ENCODE measurements at regions not wholly inside any gene's neighbourhood (a gene's known extent, or its start where the extent isn't known, plus 50 kb on each side); places are given as distances from the start of the nearest gene placed in this dataset.
"Not testable (repeated sequence)": the region's sequence is repeated elsewhere in the genome, so short reads cannot be mapped to it uniquely, and the experiment has no call there.

DNA sequence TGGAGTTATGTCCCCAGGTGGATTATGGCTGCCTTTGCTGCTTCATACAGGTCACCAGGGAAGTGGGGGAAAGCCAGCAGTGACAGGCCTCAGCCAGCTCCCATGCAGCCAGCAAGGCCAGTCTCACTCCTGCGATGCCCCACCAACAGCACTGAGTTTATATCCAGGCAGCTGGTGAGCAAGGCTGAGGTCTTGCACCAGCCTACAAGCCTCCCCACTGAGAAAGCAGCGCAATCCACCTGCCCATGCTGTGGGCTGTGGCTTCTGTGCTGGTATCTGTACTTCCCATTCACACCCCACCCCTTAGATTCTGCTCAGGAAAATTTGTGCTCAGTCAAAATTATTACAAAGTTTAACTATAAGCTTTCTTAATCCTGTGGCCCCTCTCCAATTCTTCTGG is 153.5 kb downstream of the HHIP start:
- no peak for DNase-seq (ENCODE audit: low spot score)

DNA sequence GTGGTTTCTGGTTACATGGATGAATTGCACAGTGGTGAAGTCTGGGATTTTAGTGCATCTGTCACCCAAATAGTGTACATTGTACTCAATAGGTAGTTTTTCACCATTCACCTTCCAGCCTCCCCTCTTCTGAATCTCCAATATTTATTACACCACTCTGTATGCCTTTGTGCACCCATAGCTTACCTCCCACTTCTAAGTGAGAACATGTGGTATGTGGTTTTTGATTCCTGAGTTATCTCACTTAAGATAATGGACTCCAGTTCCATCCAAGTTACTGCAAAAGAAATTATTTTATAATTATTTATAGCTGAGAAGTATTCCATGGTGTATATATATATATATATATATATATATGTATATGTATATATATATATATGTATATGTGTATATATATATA is 155.8 kb downstream of the HHIP start:
- DNase-seq (ENCODE audit: low spot score), result no peak

DNA sequence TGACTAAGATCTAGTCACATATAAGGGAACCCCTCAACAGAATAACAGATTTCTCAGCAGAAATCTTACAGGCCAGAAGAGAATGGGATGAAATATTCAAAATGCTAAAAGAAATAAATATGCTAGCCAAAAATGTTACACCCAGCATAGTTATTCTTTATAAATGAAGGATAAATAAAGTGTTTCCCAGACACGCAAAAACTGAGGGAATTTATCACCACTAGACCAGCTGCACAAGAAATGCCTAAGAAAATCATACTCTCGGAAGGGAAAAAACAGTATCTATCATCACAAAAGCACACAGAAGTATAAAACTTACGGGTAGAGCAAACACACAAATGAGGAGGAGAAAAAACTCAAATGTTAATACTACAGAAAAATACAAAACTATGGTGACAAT is 162.1 kb downstream of the HHIP start:
- no peak for DNase-seq (ENCODE audit: low spot score)

DNA sequence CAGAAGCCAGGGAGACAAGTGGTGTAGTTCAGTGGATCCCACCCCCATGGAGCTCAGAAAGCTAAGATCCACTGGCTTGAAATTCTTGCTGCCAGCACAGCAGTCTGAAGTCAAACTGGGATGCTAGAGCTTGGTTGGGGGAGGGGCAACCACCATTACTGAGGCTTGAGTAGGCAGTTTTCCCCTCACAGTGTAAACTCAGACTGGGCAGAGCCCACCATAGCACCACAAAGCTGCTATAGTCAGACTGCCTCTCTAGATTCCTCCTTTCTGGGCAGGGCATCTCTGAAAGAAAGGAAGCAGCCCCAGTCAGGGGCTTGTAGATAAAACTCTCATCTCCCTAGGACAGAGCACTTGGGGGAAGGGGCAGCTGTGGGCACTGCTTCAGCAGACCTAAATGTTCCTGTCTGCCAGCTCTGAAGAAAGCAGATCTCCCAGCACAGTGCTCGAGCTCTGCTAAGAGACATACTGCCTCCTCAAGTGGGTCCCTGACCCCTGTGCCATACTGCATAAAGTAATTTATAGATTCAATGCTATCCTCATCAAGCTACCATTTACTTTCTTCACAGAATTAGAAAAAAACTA is 163.2 kb downstream of the HHIP start:
- no peak for DNase-seq (ENCODE audit: low spot score)

DNA sequence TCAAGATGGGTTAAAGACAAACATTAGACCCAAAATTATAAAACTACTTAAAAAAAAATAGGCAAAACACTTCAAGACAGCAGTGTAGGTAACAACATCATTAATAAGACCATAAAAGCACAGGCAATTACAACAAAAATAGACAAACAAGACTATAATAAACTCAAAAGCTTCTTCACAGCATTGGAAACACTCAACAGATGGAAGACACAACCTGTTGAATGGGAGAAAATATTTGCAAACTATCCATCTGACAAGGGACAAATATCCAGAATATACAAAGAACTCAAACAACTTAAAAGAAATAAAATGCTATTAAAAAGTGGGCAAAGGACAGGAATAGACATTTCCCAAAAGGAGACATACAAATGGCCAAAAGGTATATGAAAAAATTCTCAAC is 170.7 kb downstream of the HHIP start:
- DNase-seq (ENCODE audit: low spot score), result no peak

DNA sequence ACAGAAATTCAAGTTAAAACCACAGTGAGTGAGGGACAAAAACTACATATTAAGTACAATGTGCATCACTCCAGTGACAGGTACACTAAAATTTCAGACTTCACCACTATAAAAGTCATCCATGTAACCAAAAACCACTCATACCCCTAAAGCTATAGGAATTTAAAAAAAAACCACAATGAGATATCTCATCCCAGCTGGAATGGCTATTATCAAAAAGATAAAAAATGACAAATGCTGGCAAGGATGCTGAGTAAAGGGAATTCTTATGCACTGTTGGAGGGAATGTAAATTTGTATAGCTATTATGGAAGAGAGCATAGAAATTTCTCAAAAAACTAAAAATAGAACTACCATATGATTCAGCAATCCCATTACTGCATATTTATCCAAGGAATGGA is 171.1 kb downstream of the HHIP start:
- DNase-seq (ENCODE audit: low spot score), result no peak

DNA sequence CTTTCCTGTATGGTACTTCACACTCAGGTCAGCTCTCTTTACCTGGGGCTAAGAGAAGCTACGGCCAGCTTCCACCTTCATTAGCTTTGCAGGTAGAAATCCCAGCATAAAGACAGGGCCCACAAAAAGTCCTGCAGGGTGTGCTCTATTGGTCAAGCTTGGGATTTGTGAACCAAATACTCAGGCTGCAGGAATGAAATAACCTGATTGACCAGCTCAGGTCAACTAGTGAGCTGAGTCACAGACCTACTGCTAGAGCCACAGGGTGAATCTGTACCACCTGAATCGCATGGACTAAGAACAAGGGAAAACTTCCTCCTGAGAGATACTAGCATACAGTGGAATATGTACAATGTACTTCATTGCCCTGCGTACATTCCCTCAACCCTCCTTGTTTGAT is 172.2 kb downstream of the HHIP start:
- no peak for DNase-seq (ENCODE audit: low spot score)

DNA sequence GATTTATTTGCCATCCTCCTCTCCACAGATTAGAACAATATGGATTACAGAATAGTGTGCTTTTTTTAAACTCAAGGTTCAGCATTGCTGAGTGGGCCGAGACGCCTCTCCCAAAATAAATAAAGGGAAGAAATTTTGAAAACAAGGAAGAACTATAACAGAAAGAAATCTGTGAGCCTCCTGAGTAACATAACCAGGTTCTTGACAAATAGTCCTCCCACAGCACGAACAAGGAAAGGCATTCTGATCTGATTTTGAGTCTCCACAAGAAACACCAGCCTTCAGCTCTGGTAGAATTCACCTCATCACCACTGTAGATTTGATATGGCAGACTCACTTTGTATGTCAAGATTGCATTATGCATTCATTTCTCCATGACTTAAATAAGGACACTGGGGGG is 173.6 kb downstream of the HHIP start:
- DNase-seq (ENCODE audit: low spot score), result no peak

DNA sequence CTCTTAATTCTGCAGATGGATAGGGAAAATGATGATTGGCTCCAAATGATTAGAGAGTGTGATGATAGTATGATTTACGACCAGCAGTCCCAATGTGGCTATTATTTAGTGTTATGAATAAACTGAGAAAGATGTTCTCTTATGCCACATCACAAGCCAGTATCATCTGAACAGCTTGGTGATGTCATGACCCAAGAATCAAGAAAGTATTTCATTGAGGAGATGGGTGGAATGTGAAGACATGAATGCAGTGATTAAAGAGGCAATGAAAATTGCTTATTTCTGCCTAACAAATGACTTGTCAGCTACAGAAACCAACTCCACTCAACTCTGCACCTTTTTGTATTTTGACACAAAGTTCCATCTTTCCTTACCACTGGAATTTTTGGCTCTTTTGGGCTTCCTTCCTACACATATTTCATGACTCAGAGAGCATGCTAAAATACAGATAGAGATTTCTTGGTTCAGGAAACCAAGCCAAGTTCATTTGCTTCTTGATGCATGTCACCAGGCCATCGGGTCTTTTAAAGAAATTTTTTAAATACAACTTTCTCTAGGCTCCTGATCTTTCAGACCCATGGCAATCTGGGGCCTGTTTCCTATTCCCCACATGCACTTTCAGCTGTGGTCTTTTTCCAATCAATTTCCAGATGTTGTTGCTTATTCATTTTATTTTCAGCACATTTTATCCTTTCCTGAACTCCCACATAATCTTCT is 174.2 kb downstream of the HHIP start:
- DNase-seq (ENCODE audit: low spot score), result no peak

DNA sequence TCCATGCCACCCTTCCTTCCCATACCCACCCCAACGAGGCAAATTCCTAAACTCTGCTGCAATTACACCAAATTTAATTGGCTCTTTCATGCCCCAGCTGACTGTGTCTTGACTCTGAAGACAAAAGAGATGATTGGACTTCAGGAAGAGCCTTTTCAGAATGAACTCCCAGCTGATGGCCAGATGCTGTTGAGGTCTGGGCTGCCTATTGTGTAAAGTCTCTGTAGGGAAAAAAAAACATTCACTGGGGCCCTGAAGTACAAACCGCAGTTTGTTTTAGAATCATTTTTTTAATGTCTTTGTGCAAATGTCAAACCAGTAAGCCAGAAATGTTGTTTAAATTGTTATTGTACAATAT is 174.8 kb downstream of the HHIP start:
- DNase-seq (ENCODE audit: low spot score), result no peak

DNA sequence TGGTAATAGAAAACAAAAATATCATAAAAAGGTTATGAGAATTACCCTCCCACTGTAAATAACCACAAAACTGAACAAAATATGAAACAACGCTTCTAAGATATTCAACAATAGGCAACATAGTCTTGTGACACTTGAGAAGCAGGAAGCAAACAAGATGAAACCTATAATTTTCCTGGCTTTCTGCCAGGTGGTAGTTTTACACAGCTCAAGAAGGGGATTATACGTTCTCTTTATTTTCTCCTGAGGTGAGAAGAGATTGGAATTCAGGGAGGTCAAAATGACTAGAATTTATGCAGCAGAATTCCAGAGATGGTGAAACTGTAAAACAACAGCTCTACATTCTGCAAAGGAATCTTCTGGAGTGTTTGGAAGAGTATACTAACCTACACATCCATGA is 186.0 kb downstream of the HHIP start:
- DNase-seq (ENCODE audit: low spot score), result no peak

DNA sequence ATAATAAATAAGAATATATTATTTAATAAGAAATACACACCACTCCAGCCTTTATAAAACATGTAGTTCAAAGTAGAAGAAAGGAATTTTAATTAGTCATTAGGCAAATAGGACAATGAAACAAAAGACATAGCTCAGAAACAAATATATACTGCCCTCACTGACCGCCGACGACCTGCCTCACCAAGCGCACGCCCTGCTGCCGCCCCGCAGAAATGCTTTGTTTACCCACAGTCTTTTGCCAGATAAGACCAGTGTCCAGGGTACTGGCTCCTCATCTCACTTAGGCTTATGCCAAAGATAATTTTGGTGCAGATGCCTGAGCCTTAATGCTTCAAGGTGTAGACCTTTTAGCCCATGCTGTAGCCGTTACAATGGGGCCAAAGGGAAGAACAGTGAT is 199.5 kb downstream of the HHIP start:
- DNase-seq (ENCODE audit: low spot score), result no peak

DNA sequence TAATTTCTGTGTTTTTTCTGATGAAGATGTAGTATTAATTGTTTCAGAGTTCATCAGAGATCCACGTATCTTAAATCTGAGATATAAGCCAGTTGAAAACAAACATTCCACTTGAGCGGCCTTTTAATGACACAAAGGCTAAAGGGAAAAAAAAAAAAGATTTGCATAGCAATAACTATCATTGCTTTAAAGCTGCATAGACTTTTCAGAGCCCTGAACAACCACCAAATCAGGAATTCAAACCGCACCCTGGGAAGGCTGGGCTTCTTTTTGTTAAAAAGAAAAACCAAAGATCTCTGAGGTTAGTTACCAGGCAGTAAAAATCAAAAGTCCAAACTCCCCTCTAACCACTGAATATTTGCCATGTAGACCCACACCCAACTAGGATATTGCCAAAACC is 206.0 kb downstream of the HHIP start:
- no peak for DNase-seq (ENCODE audit: low spot score)

DNA sequence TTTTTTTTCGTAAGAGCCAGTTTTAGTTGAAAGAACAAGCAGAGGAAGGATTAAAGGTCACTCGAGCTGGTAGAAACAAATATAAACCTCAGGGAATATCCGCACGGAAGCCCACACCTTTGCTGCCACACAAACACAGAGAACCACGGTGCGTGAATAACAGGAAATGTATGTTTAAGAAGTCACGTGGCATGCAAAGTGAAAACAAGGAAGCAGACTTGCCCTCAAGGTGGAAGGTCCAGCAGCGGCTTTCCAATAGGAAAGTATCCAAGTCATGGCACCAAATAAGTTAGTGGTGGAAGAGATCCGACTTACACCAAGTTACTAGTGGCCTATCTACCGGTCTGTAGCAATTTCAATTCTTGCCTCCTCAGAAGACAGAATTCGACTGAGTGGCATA is 215.5 kb downstream of the HHIP start:
- no peak for DNase-seq (ENCODE audit: low spot score)

DNA sequence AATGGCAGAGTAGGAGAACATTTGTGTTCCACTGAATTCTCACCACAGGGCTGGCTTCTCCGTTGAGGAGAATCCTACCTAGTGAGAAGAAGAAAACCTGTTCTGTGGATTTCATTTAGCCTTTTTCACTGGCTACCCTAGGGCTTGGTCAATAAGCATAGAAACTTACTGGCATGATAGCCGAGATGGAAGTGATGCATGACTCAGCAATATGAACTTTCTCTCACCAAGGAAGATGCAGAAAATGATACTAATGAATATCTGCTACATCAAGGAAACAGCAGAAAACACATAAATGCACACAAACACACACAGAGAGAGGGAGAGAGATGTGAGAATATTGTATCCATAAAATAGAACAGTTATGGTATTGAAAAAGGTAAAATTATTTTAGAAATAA is 216.3 kb downstream of the HHIP start:
- DNase-seq (ENCODE audit: low spot score), result no peak

DNA sequence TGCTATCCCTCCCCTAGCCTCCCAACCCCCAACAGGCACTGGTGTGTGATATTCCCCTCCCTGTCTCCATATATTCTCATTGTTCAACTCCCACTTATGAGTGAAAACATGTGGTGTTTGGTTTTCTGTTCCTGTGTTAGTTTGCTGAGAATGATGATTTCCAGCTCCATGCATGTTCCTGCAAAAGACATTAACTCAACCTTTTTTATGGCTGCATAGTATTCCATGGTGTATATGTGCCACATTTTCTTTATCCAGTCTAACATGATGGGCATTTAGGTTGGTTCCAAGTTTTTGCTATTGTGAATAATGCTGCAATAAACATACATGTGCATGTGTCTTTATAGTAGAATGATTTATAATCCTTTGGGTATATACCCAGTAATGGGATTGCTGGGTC is 218.9 kb downstream of the HHIP start:
- DNase-seq (ENCODE audit: low spot score), result not testable (repeated sequence)

DNA sequence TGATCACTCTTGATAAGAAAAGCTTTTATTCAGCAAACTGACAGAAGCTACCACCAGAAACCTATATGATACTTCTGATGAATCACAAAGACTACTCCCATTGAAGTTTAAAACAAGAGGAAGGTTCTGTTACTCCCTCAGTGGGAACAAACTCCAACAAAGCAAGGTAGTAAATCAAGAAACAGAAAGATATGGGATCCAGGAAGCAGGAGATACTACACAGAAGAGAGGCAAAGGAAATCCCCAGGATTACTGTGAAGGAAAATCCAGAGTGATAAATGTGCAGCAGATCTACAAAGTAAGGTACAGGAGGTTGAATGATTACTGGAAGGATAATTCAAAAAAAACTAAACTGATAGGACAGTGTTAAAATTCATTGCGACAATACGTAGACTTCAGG is 222.4 kb downstream of the HHIP start:
- no peak for DNase-seq (ENCODE audit: low spot score)

DNA sequence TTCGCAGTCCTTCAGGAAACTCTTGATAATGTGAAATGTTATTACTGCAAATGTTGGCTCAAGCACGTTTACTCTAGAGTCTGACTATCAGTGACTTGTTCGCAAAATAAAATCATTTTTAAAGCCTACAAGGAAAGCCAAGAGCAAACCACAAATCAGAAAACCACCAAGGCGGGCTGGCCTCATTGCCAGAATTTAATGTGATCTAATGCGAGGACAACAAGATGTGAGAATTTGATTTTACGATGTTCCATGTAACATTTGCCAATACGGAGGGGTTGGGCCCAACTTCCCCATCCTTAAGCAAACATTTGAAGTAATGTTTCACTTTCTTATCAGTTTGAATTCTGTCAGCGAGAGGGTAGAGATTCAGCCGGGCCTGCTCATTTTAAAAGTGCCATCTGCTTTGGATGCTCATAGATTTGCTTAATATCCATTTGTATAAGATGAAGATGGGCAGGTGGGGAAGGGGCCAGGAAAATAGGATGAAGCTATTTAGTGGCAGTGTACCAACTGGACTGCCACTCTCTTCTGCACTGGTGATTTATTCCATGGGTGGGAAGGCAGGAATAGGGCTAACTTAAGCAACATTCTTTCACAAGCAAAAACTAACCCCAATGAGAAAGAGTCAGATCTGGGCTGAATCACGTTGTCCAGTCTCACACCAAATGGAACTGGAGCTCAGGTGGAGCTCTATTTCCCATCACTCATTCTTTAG is 225.3 kb downstream of the ANAPC10 start:
- DNase-seq (ENCODE audit: low spot score), result no peak

DNA sequence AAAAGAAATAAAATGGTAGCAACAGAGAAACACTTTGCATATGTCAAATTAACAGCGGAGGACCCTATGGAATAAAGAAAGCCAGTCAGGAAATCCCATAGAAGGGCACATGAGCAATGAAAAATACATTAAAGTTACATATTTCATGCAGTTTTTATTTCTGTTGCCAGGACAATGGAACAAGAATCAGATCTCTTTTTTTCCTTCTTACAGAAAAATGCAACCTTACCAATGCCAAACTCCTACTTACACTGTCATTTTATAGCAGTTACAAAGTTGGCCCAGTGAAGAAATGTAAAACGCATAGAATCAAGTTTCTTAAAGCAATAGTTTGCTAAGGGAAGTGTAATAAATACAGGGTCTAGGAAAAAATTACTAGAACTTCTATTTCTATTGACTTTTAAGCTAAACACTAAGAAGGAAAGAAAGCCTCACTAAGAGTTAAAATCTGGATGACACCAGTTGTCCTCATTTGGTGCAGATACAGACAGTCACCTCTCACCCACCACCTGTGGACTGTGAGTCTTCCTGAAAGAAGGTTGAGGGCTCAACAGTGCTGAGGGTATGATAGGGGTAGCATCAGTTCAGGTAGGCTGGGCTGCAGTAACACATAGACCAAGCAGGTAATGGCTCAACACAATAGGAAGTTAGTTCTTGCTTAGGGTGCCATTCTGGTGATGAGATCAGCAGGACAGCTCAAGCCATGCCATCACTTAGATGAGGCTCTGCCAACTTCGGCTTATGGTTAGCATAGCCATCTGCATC is 224.6 kb downstream of the ANAPC10 start:
- no peak for DNase-seq (ENCODE audit: low spot score)

DNA sequence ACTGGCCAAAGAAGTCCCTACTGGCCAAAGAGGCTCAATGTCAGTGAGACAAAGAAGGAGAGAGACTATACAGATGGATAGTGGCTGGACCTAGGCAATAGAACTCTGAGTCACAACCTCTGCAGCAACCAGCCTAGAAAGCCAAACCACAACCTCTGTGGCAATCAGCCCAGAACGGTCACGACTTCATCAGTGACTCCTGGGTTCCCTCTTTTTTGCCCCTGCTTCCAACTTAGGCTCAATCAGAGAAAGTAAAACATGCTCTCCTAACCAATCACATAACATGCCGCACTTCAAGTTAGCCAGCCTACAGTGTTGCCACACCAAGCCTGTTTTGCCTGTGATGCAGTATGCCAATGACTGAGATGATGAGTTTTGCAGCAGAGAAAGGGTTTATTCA is 203.4 kb downstream of the ANAPC10 start:
- DNase-seq (ENCODE audit: low spot score), result no peak

DNA sequence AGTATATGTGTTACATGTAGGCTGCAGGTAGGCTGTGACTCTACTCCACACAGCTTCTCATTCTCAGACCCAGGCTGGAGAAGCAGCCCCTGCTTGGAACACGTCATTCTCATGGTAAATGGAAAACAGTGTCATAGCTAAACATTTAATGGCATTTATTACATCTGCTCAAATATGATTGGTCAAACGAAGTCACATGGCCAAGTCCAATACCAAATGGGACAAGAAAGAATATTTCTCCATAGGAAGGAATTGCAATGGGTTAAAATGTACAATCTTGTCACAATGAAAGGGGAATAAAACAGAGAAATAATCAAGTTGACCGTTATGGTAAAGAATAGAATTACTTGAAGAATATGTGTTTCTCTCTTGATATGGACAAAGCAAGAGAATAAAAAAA is 198.6 kb downstream of the ANAPC10 start:
- DNase-seq (ENCODE audit: low spot score), result peak; percentile 3

DNA sequence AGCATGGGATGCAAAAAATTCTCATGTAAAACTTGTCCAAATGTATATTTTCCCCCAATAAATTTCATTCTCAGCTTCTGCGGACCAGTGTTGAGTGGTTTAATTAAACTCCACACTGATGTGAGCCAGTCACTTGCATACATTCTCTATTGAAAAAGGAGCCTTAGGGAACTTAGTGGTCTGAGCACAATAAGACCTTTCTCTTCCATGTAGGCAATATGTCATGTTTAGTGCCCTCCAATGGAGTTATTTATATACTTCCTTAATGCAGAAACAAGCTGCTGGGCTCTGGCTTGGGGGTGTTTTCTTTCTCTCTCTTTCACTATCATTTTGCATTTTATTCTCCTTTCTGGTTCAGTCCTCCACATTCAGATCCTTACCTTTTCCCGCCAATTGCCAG is 196.9 kb downstream of the ANAPC10 start:
- no peak for DNase-seq (ENCODE audit: low spot score)

DNA sequence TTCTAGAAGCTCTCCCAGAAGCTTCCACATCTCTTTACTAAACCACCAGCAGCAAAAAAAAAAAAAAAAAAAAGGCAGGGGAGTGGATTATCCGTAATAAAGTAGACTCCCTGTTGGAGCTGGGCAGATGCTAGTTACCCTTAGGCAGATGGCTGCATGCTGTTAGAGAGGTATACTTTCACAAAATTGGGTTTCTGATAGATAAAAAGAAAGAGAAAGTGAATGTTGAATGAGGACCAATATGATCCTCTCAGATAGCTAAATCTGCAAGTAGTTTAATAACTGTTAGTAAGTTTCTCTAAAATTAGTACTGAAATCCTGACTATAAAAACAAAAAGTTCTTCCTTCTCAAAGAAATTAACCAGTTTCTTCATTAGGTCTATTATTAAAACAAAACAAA is 195.4 kb downstream of the ANAPC10 start:
- no peak for DNase-seq (ENCODE audit: low spot score)
